K562 (cell line): ENCODE measurements at regions not wholly inside any gene's neighbourhood (a gene's known extent, or its start where the extent isn't known, plus 50 kb on each side); places are given as distances from the start of the nearest gene placed in this dataset.

ENCODE experiments used
- ATAC-seq: fragments of 200-7000 bp; cut with Tn5 transposase; 3 replicates; pipeline ENCODE4 v1.9.1; 2020; ENCODE audit warnings: moderate library complexity
- BruUV-seq: library from RNA; stranded (reverse); fragments of 400-500 nt; replicated peaks from 2 replicates; lab custom pipeline; 2021; lab: Mats Ljungman, UMichigan
- CTCF ChIA-PET: fragments of 300-600 bp; formaldehyde crosslinking; extraction: SDS; loops from one replicate; lab custom pipeline; 2021; ENCODE audit warnings: low intra/inter-chr PET ratio; lab: Yijun Ruan, JAX
- POLR2A ChIA-PET: fragments of 300-600, 350-650 bp; sonication (Branson Sonifier 250); formaldehyde crosslinking; extraction: SDS; loops from one replicate; lab custom pipeline; 2021; ENCODE audit warnings: antibody characterized with exemption, inconsistent platforms; lab: Yijun Ruan, JAX
- DNase-seq, 4 experiments: peaks; one replicate each; pipeline versions ENCODE4 v3.0.0 to v3.0.0-alpha.2; 2011 to 2018; ENCODE audit warnings: low spot score in 3 of 4, mixed read lengths in 3 of 4; ENCODE audit errors: extremely low read depth in 1 of 4
- FAIRE-seq: peaks from 2 replicates; lab custom pipeline; 2011; peaks lifted over from hg19 to GRCh38; lab: Jason Lieb, UNC
- H2AFZ ChIP-seq: 2 replicates; pipeline ENCODE4 v1.6.0; 2011; ENCODE audit warnings: low read depth, low read length, control low read depth, inconsistent platforms
- H3K27ac ChIP-seq: fragments of 200-600 bp; 3 replicates; pipeline ENCODE4 v1.8.0; 2011; ENCODE audit warnings: low read depth, mild to moderate bottlenecking, control low read depth, inconsistent platforms, low read length, moderate library complexity, mixed read lengths; ENCODE audit errors: extremely low read depth
- H3K27me3 ChIP-seq, 2 experiments: fragments of 300-600 bp in 1 of 2; 2 replicates in 1 of 2; 3 replicates in 1 of 2; pipeline versions ENCODE4 v1.6.0 to v1.8.0; 2011; ENCODE audit warnings: inconsistent platforms in 2 of 2, low read length in 2 of 2, mild to moderate bottlenecking in 1 of 2, mixed read lengths in 1 of 2, moderate library complexity in 1 of 2; ENCODE audit not compliant: control insufficient read depth in 2 of 2, insufficient read depth in 2 of 2
- H3K36me3 ChIP-seq: fragments of 300-600 bp; 3 replicates; pipeline ENCODE4 v1.8.0; 2011; ENCODE audit warnings: mild to moderate bottlenecking, low read length, inconsistent platforms; ENCODE audit not compliant: control insufficient read depth, insufficient read depth
- H3K4me1 ChIP-seq, 2 experiments: fragments of 200-600 bp in 1 of 2; replicated peaks in 1 of 2; 2 replicates in 1 of 2; 3 replicates in 1 of 2; pipeline versions ENCODE4 v1.5.1 to v1.8.0; 2011; ENCODE audit warnings: inconsistent platforms in 2 of 2, low read length in 2 of 2, mild to moderate bottlenecking in 1 of 2, mixed read lengths in 1 of 2, moderate library complexity in 1 of 2; ENCODE audit not compliant: control insufficient read depth in 2 of 2, insufficient read depth in 2 of 2
- H3K4me2 ChIP-seq: 2 replicates; pipeline ENCODE4 v1.6.1; 2011; ENCODE audit warnings: low read length, control low read depth, inconsistent platforms, mixed read lengths; ENCODE audit not compliant: insufficient read depth
- H3K4me3 ChIP-seq: fragments of 200-600 bp; sonication (generic), shearing (Covaris generic); 2 replicates; pipeline ENCODE4 v1.5.1; 2016; ENCODE audit warnings: control low read depth, inconsistent platforms
- H3K79me2 ChIP-seq: fragments of 200-600 bp; 3 replicates; pipeline ENCODE4 v1.8.0; 2011; ENCODE audit warnings: low read length, inconsistent platforms; ENCODE audit not compliant: control insufficient read depth, insufficient read depth
- H3K9ac ChIP-seq, 2 experiments: 2 replicates each; pipeline versions ENCODE4 v1.6.0 to v1.6.1; 2011; ENCODE audit warnings: low read depth in 2 of 2, low read length in 2 of 2, control low read depth in 1 of 2, inconsistent platforms in 1 of 2, mild to moderate bottlenecking in 1 of 2, mixed read lengths in 1 of 2; ENCODE audit not compliant: insufficient read depth in 1 of 2
- H3K9me1 ChIP-seq: one replicate; pipeline ENCODE4 v1.6.0; 2011; ENCODE audit warnings: inconsistent platforms, mild to moderate bottlenecking, low read length, moderate library complexity; ENCODE audit not compliant: control insufficient read depth, insufficient read depth
- H3K9me3 ChIP-seq: replicated peaks from 2 replicates; pipeline ENCODE4 v1.5.1; 2011; ENCODE audit warnings: low read depth, low read length, inconsistent platforms; ENCODE audit not compliant: control insufficient read depth, insufficient read depth
- H4K20me1 ChIP-seq: replicated peaks from 2 replicates; pipeline ENCODE4 v1.6.1; 2011; ENCODE audit warnings: low read length, inconsistent platforms, mixed read lengths; ENCODE audit not compliant: control insufficient read depth, insufficient read depth
- CC2D1A ChIP-seq: fragments of 450-650 bp; IDR thresholded peaks from 2 replicates; pipeline ENCODE4 v1.6.1; 2017; ENCODE audit warnings: mild to moderate bottlenecking
- FOXJ2 ChIP-seq: fragments of 200-800 bp; sonication (Bioruptor generic); IDR thresholded peaks from 2 replicates; pipeline ENCODE4 v1.6.1; 2016; ENCODE audit warnings: missing genetic modification characterization, missing compliant biosample characterization
- IFI16 ChIP-seq: fragments of 250-450 bp; sonication (Bioruptor Pico); IDR thresholded peaks from 2 replicates; pipeline ENCODE4 v2.1.2; 2022; ENCODE audit warnings: mild to moderate bottlenecking, inconsistent platforms
- NBN ChIP-seq: fragments of 450-650 bp; IDR thresholded peaks from 2 replicates; pipeline ENCODE4 v1.6.1; 2016; ENCODE audit warnings: low read depth, mild to moderate bottlenecking
- PCBP2 ChIP-seq: fragments of 200-400 bp; formaldehyde crosslinking; IDR thresholded peaks from 2 replicates; pipeline ENCODE4 v1.6.1; 2018; ENCODE audit warnings: low read length, low read depth, mild to moderate bottlenecking, moderate library complexity; ENCODE audit not compliant: poor library complexity, severe bottlenecking
- WHSC1 ChIP-seq: IDR thresholded peaks from one replicate; pipeline ENCODE4 v1.6.1; 2012; ENCODE audit warnings: low read length, control low read depth, inconsistent platforms
- ZFX ChIP-seq: sonication (generic); formaldehyde crosslinking; IDR thresholded peaks from 2 replicates; pipeline ENCODE4 v1.8.0; 2022; ENCODE audit warnings: mild to moderate bottlenecking, missing genetic modification reagents, moderate library complexity
- ZKSCAN1 ChIP-seq: fragments of 150-350 bp; IDR thresholded peaks from 2 replicates; pipeline ENCODE4 v1.6.1; 2016; ENCODE audit warnings: low read depth, low read length
- ZNF551 ChIP-seq: fragments of 250-450 bp; sonication (Bioruptor Pico); IDR thresholded peaks from 2 replicates; pipeline ENCODE4 v1.5.0; 2021; ENCODE audit warnings: mild to moderate bottlenecking, moderate library complexity
- ZSCAN32 ChIP-seq: fragments of 450-650 bp; formaldehyde crosslinking; IDR thresholded peaks from 2 replicates; pipeline ENCODE4 v1.4.0; 2020; ENCODE audit warnings: mild to moderate bottlenecking, moderate library complexity
- WGBS: fragments of 100-300 bp; shearing (Covaris generic); methylation state at CpG from one replicate; pipeline ENCODE4 v1.1.6; 2016; ENCODE audit warnings: low coverage, mixed read lengths; ENCODE audit not compliant: insufficient coverage; ENCODE audit errors: missing lambda C conversion rate; 5-methylcytosine and 5-hydroxymethylcytosine counted together
- in situ Hi-C: fragments of 300-500 bp; cut with MboI; formaldehyde crosslinking; loops from 4 replicates; pipeline ENCODE4 v1.15.0; 2018; ENCODE audit warnings: inconsistent platforms, mixed read lengths
- intact Hi-C: fragments of 100-400 bp; cut with micrococcal nuclease; formaldehyde crosslinking; loops from 2 replicates; pipeline ENCODE4 v1.14.2; 2022

GRCh38 chr22:49009359-49010063, 818.2 kb downstream of the BRD1 start:
- Histone ChIP-seq H3K4me2 (no peak overlapping the region), H3K9me1 (no peaks in the 10 kb centered on the region), H3K9ac (no peak overlapping the region), H3K79me2 (no peaks in the 10 kb centered on the region), H3K27ac (no peak overlapping the region), H4K20me1 (no peaks in the 10 kb centered on the region; the same call in 1 of the 2 replicates), H2AFZ (no peak overlapping the region), H3K27me3 (peaks cover 0 to 43% of the 10 kb centered on the region in 2 experiments; a peak in 2 of 5 replicates), H3K4me3 (no peak overlapping the region), H3K36me3 (no peaks in the 10 kb centered on the region), H3K9me3 (no peaks in the 10 kb centered on the region), H3K4me1 (no peaks in the 10 kb centered on the region)
- FAIRE-seq (no peak), DNase-seq (no peak), ATAC-seq (no peak)
- WGBS: 2% methylated on average over 8 of the region's 12 CpGs
- TF ChIP-seq FOXJ2 (tag) (no peak), ZNF551 (CRISPR knock-in tag) (no peak), ZSCAN32 (CRISPR knock-in tag) (no peak), PCBP2 (no peak), IFI16 (CRISPR knock-in tag) (no peak), ZKSCAN1 (no peak), ZFX (CRISPR knock-in tag) (no peak), WHSC1 (no peak), NBN (no peak), CC2D1A (no peak)
- intact Hi-C loops (no loop called here), in situ Hi-C loops (no loop called here)
- ChIA-PET POLR2A (no interaction called here), CTCF (no interaction called here)
- no TSS peak for BruUV-seq
